ENCODE measurements at regions not wholly inside any gene's neighbourhood (a gene's known extent, or its start where the extent isn't known, plus 50 kb on each side); places are given as distances from the start of the nearest gene placed in this dataset.

DNA sequence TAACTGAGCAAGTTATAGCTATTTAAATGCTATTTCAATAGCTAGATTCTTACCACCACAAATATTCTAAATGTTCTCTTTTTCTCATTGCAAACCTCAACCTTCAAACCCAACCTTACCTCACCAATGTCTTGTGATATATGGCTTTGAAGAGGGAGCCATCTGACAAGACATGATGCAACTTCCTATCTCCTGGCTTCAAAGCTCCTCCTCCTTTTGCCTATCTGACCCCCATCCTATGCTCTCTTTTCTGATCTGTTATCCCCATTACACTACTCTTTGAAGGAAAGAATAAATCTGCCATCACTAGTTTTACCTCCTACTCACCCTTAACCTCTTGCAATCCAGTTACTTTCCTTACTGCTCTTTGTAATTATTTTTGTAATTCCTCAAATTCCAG is 235.6 kb upstream of the ZSWIM2 start:
- TF ChIP-seq, protein P1, sequence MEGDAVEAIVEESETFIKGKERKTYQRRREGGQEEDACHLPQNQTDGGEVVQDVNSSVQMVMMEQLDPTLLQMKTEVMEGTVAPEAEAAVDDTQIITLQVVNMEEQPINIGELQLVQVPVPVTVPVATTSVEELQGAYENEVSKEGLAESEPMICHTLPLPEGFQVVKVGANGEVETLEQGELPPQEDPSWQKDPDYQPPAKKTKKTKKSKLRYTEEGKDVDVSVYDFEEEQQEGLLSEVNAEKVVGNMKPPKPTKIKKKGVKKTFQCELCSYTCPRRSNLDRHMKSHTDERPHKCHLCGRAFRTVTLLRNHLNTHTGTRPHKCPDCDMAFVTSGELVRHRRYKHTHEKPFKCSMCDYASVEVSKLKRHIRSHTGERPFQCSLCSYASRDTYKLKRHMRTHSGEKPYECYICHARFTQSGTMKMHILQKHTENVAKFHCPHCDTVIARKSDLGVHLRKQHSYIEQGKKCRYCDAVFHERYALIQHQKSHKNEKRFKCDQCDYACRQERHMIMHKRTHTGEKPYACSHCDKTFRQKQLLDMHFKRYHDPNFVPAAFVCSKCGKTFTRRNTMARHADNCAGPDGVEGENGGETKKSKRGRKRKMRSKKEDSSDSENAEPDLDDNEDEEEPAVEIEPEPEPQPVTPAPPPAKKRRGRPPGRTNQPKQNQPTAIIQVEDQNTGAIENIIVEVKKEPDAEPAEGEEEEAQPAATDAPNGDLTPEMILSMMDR (IDR thresholded peaks at IDR 0.05): no peak
- no peak for TF ChIP-seq POLR2A (IDR thresholded peaks at IDR 0.05)
